ENCODE measurements at regions not wholly inside any gene's neighbourhood (a gene's known extent, or its start where the extent isn't known, plus 50 kb on each side); places are given as distances from the start of the nearest gene placed in this dataset.

- Histone ChIP-seq H3K4me2 (ENCODE audit: insufficient read depth in 1 of 2, low read depth in 2 of 2, low read length in 2 of 2) (no peak overlapping the region), H3K4me3 (ENCODE audit: extremely low read depth in 1 of 4, insufficient read depth in 2 of 4, low read depth in 3 of 4, low read length in 4 of 4) (no peak overlapping the region), H3K79me1 (ENCODE audit: low read depth, low read length) (no peaks in the 10 kb centered on the region), H3K23ac (ENCODE audit: insufficient read length) (no peak overlapping the region), H2BK5ac (ENCODE audit: low read depth, low read length) (no peak overlapping the region), H3K27me3 (replicated peaks in 1 of 4; ENCODE audit: control insufficient read depth in 3 of 4, extremely low read depth in 1 of 4, insufficient read depth in 3 of 4, low read length in 3 of 4) (no peaks in the 10 kb centered on the region), H2BK120ac (replicated peaks; ENCODE audit: low read depth, low read length) (no peak overlapping the region), H2BK20ac (ENCODE audit: low read length) (no peak overlapping the region), H3K9ac (replicated peaks in 1 of 4; ENCODE audit: extremely low read depth in 1 of 4, low read depth in 3 of 4, low read length in 3 of 4) (no peak overlapping the region; a peak in 1 of 7 replicates), H3K9me3 (ENCODE audit: insufficient read depth in 2 of 2, low read depth in 1 of 2, low read length in 1 of 2) (no peaks in the 10 kb centered on the region), H3K14ac (ENCODE audit: insufficient read length) (no peak overlapping the region), H3K56ac (replicated peaks; ENCODE audit: insufficient read length, low read depth, low read length) (no peak overlapping the region), H3K79me2 (ENCODE audit: control insufficient read depth in 1 of 2, insufficient read depth in 2 of 2, low read length in 2 of 2) (no peaks in the 10 kb centered on the region), H3K4ac (replicated peaks; ENCODE audit: insufficient read length, low read depth, low read length) (no peak overlapping the region), H3K4me1 (replicated peaks in 1 of 4; ENCODE audit: control insufficient read depth in 3 of 4, insufficient read depth in 4 of 4, low read length in 3 of 4) (no peaks in the 10 kb centered on the region), H4K8ac (ENCODE audit: extremely low read depth, insufficient read depth, low read length) (no peak overlapping the region), H4K5ac (ENCODE audit: insufficient read length, low read depth, low read length) (no peak overlapping the region), H3K23me2 (ENCODE audit: low read depth, low read length) (no peaks in the 10 kb centered on the region), H3K36me3 (ENCODE audit: control insufficient read depth in 2 of 4, insufficient read depth in 4 of 4, low read length in 3 of 4) (no peaks in the 10 kb centered on the region; a peak in 1 of 8 replicates), H3K27ac (ENCODE audit: low read depth, low read length) (no peak overlapping the region), H2BK15ac (ENCODE audit: low read length) (no peak overlapping the region), H4K20me1 (replicated peaks in 1 of 2; ENCODE audit: control insufficient read depth in 1 of 2, insufficient read depth in 2 of 2, low read length in 2 of 2) (no peaks in the 10 kb centered on the region), H4K91ac (replicated peaks; ENCODE audit: insufficient read length, low read length) (no peak overlapping the region), H2BK12ac (ENCODE audit: low read depth, low read length) (no peak overlapping the region), H2AFZ (ENCODE audit: low read length) (no peak overlapping the region), H3K18ac (ENCODE audit: extremely low read depth, low read length) (no peak overlapping the region), H2AK5ac (ENCODE audit: low read depth, low read length) (no peak overlapping the region)
- DNase-seq (ENCODE audit: low read depth in 1 of 2, low spot score in 2 of 2) (no peak), FAIRE-seq (no peak)
- ChIA-PET CTCF (ENCODE audit: partially characterized antibody) (no interaction called here), POLR2A (ENCODE audit: partially characterized antibody) (no interaction called here)
- WGBS, 2 experiments (ENCODE audit: extremely low coverage in 1 of 2, insufficient coverage in 1 of 2, insufficient read length in 1 of 2, insufficient replicate concordance in 2 of 2, low coverage in 1 of 2, low lambda C conversion rate in 2 of 2, missing lambda C conversion rate in 1 of 2), result 100% methylated on average over 1 of the region's 1 CpG; no CpG with 5 or more reads in 1 of the 2 experiments
- TF ChIP-seq EP300 (IDR thresholded peaks at IDR 0.05; ENCODE audit: borderline replicate concordance in 1 of 2, low read depth in 2 of 2, low read length in 2 of 2) (no peak), CTBP2 (IDR thresholded peaks at IDR 0.05; ENCODE audit: borderline replicate concordance, insufficient read depth, insufficient read length, low read length) (no peak), TAF1 (IDR thresholded peaks at IDR 0.05; ENCODE audit: low read depth, low read length) (no peak), CTCF (IDR thresholded peaks at IDR 0.05; ENCODE audit: control extremely low read depth in 1 of 3, insufficient read depth in 1 of 3, low read depth in 1 of 3, low read length in 3 of 3) (no peak), GABPA (IDR thresholded peaks at IDR 0.05; ENCODE audit: borderline replicate concordance, insufficient read depth, low read length) (no peak), CHD1 (IDR thresholded peaks at IDR 0.05; ENCODE audit: low read depth, low read length) (no peak), SP4 (IDR thresholded peaks at IDR 0.05; ENCODE audit: low read length) (no peak), RXRA (IDR thresholded peaks at IDR 0.05; ENCODE audit: insufficient read depth, low read depth, low read length) (no peak), GTF2F1 (IDR thresholded peaks at IDR 0.05; ENCODE audit: borderline replicate concordance, low read depth, low read length) (no peak), E2F6 (IDR thresholded peaks at IDR 0.05) (no peak), RNF2 (IDR thresholded peaks at IDR 0.05; ENCODE audit: borderline replicate concordance, low read depth, low read length, missing control alignments, poor library complexity, severe bottlenecking) (no peak)
Observed at GRCh38 chr12:83630526-83630925, 943.8 kb downstream of the TMTC2 start.

Data from H1 (cell line).